ENCODE measurements at regions not wholly inside any gene's neighbourhood (a gene's known extent, or its start where the extent isn't known, plus 50 kb on each side); places are given as distances from the start of the nearest gene placed in this dataset.
"Not testable (repeated sequence)": the region's sequence is repeated elsewhere in the genome, so short reads cannot be mapped to it uniquely, and the experiment has no call there.

- no peak overlapping the region for H3K27ac ChIP-seq (ENCODE audit: low read depth, low read length)
- no peaks in the 10 kb centered on the region for H3K9me2 ChIP-seq (replicated peaks; ENCODE audit: control insufficient read depth, low read length)
- H3K27me3 ChIP-seq (ENCODE audit: control insufficient read depth, low read length) = peaks cover 2% of the 10 kb centered on the region; the same call in 1 of the 2 replicates
- no peaks in the 10 kb centered on the region for H3K9me3 ChIP-seq (ENCODE audit: control insufficient read depth, insufficient read depth, low read length)
- TF ChIP-seq CTCF (IDR thresholded peaks at IDR 0.05; ENCODE audit: low read depth, low read length, poor library complexity, severe bottlenecking) (no peak), EZH2phosphoT487 (IDR thresholded peaks at IDR 0.05; ENCODE audit: borderline replicate concordance, low read length) (no peak)
- no peak overlapping the region for H3K4me3 ChIP-seq (ENCODE audit: low read length)
- H3F3A ChIP-seq (ENCODE audit: control insufficient read depth, insufficient read depth) = no peaks in the 10 kb centered on the region
- H3K36me3 ChIP-seq (ENCODE audit: control insufficient read depth, low read length) = no peaks in the 10 kb centered on the region
- H3K4me2 ChIP-seq (ENCODE audit: low read length) = no peak overlapping the region
- no peaks in the 10 kb centered on the region for H4K20me1 ChIP-seq (ENCODE audit: control insufficient read depth, insufficient read depth, low read depth, low read length)
- no peaks in the 10 kb centered on the region for H3K79me2 ChIP-seq (ENCODE audit: control insufficient read depth, low read length)
- no peaks in the 10 kb centered on the region for H3K4me1 ChIP-seq (ENCODE audit: control insufficient read depth, low read length)
Observed at GRCh38 chr3:124640635-124641306, 89.5 kb upstream of the UMPS start.

GRCh38 chr3:124643453-124643852 is 86.8 kb upstream of the UMPS start:
- H3K9me3 ChIP-seq (ENCODE audit: control insufficient read depth, insufficient read depth, low read length) = no peaks in the 10 kb centered on the region
- H3K27me3 ChIP-seq (ENCODE audit: control insufficient read depth, low read length) = peaks cover 2% of the 10 kb centered on the region; the same call in 1 of the 2 replicates
- no peaks in the 10 kb centered on the region for H3K4me1 ChIP-seq (ENCODE audit: control insufficient read depth, low read length)
- no peak overlapping the region for H3K4me2 ChIP-seq (ENCODE audit: low read length)
- no peaks in the 10 kb centered on the region for H3K36me3 ChIP-seq (ENCODE audit: control insufficient read depth, low read length)
- no peak overlapping the region for H3K4me3 ChIP-seq (ENCODE audit: low read length)
- no peak overlapping the region for H3K27ac ChIP-seq (ENCODE audit: low read depth, low read length)
- H3K79me2 ChIP-seq (ENCODE audit: control insufficient read depth, low read length) = no peaks in the 10 kb centered on the region
- H3K9me2 ChIP-seq (replicated peaks; ENCODE audit: control insufficient read depth, low read length) = no peaks in the 10 kb centered on the region
- no peaks in the 10 kb centered on the region for H3F3A ChIP-seq (ENCODE audit: control insufficient read depth, insufficient read depth)
- H4K20me1 ChIP-seq (ENCODE audit: control insufficient read depth, insufficient read depth, low read depth, low read length) = no peaks in the 10 kb centered on the region
- no peak for TF ChIP-seq CTCF (IDR thresholded peaks at IDR 0.05; ENCODE audit: low read depth, low read length, poor library complexity, severe bottlenecking)
- no peak for TF ChIP-seq EZH2phosphoT487 (IDR thresholded peaks at IDR 0.05; ENCODE audit: borderline replicate concordance, low read length)

- not testable (repeated sequence) for H3K79me2 ChIP-seq (ENCODE audit: control insufficient read depth, low read length); H3K27me3 ChIP-seq (ENCODE audit: control insufficient read depth, low read length); H3F3A ChIP-seq (ENCODE audit: control insufficient read depth, insufficient read depth); H3K4me2 ChIP-seq (ENCODE audit: low read length); H4K20me1 ChIP-seq (ENCODE audit: control insufficient read depth, insufficient read depth, low read depth, low read length); H3K9me3 ChIP-seq (ENCODE audit: control insufficient read depth, insufficient read depth, low read length); H3K36me3 ChIP-seq (ENCODE audit: control insufficient read depth, low read length); H3K27ac ChIP-seq (ENCODE audit: low read depth, low read length); H3K4me1 ChIP-seq (ENCODE audit: control insufficient read depth, low read length); H3K9me2 ChIP-seq (replicated peaks; ENCODE audit: control insufficient read depth, low read length); H3K4me3 ChIP-seq (ENCODE audit: low read length)
Observed at GRCh38 chr3:124646186-124646585, 84.1 kb upstream of the UMPS start.

GRCh38 chr3:124648551-124648950 is 81.7 kb upstream of the UMPS start:
- Histone ChIP-seq H3K79me2 (ENCODE audit: control insufficient read depth, low read length) (no peaks in the 10 kb centered on the region), H3K4me3 (ENCODE audit: low read length) (no peak overlapping the region), H3K9me3 (ENCODE audit: control insufficient read depth, insufficient read depth, low read length) (no peaks in the 10 kb centered on the region), H3K4me2 (ENCODE audit: low read length) (no peak overlapping the region), H3K27ac (ENCODE audit: low read depth, low read length) (no peak overlapping the region), H3K4me1 (ENCODE audit: control insufficient read depth, low read length) (no peaks in the 10 kb centered on the region), H3F3A (ENCODE audit: control insufficient read depth, insufficient read depth) (no peaks in the 10 kb centered on the region), H3K36me3 (ENCODE audit: control insufficient read depth, low read length) (no peaks in the 10 kb centered on the region), H3K9me2 (replicated peaks; ENCODE audit: control insufficient read depth, low read length) (no peaks in the 10 kb centered on the region), H4K20me1 (ENCODE audit: control insufficient read depth, insufficient read depth, low read depth, low read length) (no peaks in the 10 kb centered on the region), H3K27me3 (ENCODE audit: control insufficient read depth, low read length) (no peaks in the 10 kb centered on the region)
- no peak for TF ChIP-seq EZH2phosphoT487 (IDR thresholded peaks at IDR 0.05; ENCODE audit: borderline replicate concordance, low read length)
- TF ChIP-seq CTCF (IDR thresholded peaks at IDR 0.05; ENCODE audit: low read depth, low read length, poor library complexity, severe bottlenecking) = no peak

All from DOHH2 (cell line).